LNCAP (cell line): ENCODE measurements at regions not wholly inside any gene's neighbourhood (a gene's known extent, or its start where the extent isn't known, plus 50 kb on each side); places are given as distances from the start of the nearest gene placed in this dataset.

Experiments
- TF ChIP-seq, protein P1 (sequence below): fragments of 450-650 bp; IDR thresholded peaks from 2 replicates; pipeline ENCODE4 v1.5.1; 2017; ENCODE audit warnings: mild to moderate bottlenecking

DNA sequence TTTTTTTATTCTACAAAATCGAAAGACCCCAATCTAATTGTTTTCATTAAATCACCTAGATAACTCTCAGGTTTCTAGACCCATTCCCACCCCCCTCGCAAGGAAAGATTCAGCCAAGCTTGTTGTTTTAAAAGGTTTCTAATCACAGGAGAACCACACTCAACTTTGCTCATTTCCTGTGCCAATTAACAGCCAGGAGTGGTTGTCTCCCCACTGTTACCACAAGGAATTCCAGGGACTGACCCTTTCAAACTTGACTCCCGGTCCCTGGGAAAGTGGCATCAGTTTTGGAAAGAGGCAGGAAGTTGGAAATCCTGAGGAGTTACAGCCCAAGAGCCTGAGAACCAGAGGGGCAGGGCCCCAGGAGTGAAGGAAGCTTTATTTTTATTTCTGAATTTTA, 561.3 kb upstream of the JAG1 start:
- TF ChIP-seq, protein P1, sequence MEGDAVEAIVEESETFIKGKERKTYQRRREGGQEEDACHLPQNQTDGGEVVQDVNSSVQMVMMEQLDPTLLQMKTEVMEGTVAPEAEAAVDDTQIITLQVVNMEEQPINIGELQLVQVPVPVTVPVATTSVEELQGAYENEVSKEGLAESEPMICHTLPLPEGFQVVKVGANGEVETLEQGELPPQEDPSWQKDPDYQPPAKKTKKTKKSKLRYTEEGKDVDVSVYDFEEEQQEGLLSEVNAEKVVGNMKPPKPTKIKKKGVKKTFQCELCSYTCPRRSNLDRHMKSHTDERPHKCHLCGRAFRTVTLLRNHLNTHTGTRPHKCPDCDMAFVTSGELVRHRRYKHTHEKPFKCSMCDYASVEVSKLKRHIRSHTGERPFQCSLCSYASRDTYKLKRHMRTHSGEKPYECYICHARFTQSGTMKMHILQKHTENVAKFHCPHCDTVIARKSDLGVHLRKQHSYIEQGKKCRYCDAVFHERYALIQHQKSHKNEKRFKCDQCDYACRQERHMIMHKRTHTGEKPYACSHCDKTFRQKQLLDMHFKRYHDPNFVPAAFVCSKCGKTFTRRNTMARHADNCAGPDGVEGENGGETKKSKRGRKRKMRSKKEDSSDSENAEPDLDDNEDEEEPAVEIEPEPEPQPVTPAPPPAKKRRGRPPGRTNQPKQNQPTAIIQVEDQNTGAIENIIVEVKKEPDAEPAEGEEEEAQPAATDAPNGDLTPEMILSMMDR: no peak

DNA sequence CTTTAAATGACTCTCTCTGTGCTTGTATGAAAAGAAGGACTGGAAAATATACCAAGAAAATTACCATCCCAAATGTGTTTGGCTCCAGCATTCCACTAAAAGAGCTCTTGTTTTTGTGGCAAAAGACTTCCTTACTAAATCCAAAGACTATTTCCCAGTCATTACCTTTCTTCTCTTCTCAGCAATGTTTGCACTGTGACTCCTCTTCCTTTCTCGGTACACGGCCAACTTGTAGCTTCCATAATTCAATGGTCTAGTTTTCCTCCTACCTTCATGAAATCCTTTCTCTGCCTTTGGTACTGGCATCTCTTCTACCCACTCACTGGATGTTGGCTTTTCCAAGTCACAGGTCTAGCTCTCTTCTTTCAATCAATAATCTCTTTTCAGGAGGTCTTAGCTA, 568.5 kb upstream of the JAG1 start:
- TF ChIP-seq, protein P1: no peak

DNA sequence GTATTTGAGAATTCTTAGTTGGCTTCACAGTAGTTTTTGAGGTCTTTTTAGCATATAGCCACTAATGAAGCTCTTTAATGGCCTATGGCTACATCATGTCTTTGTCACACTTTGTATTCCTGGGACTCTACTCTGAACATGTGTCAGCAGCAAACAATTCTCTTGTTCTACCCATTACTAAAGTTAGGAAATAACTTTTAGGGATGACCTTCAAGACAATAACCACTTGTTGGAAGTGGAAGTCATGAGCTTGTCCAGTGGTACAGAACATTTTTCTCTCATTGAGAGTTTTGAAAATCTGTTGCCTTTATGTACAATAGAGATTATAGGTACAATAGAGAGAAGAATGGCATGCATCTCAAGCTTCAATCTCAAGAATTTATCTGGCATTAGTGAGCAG, 571.6 kb upstream of the JAG1 start:
- TF ChIP-seq, protein P1: no peak

DNA sequence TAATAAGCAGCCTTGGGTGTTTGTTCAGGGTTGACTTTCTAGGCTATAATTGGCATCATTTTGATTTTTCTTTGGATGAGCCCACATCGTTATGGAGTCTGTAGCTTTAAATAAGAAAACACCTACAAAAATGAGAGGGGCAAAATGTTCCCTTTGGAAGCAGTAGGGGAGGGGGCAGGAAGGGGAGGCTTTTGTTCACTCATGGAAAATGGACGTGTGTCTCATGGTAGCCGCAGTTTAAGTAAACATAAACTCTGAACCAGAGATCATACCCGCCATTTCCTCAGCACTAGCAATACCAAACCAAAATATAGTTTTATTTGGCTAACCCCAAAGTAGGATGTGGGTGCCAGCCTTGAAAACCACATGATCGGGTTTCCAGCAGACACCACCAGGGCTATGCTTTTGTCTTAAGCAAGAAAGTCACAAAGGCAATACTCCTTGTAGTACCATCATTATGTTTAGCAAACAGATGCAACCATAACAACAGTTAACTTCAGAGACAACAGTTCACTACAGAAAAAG, 572.5 kb upstream of the JAG1 start:
- TF ChIP-seq, protein P1: no peak

DNA sequence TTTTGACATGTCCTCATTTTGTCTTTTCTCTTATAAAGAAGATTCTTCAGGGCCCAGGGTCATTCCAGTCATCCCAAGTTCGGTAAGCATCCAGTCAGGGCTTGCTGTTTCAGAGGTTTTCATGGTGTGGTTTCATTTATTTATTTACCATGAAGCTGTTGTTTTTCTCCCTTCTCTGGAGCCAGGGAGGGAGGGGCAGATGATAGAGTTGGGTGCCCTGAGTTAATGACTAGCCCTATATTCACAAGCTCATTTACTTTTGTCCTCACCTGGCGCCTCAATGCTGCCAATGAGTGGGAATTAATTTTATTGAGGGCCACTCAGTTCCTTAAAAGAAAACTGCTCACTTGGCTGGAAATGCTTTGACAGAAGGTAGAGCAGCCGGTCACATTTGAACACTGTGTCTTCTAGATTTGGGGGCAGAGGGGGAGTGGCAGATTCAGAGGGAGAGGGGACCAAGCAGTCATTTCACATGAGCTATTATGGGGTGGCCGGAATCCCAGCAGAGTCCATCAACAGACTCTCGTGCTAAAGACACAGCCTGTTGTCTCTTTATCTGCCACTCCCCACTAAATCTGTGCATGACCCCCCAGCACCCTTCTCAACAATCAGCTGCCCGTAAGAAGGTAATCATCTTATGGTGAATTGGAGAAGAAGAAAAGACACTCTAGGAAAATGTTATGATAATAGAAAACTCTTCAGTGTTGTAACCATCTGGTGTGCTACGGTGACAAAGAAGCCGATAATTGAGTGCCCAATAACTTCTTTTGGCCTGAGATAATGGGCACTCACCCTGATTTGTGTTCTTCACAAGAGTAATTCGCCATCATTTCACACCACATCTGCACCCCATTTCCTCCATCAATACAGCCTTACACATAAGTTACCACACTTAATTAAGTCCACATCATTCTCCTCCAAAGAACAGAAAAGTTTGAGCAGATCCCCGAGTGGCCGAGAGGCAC, 573.5 kb upstream of the JAG1 start:
- TF ChIP-seq, protein P1: no peak

DNA sequence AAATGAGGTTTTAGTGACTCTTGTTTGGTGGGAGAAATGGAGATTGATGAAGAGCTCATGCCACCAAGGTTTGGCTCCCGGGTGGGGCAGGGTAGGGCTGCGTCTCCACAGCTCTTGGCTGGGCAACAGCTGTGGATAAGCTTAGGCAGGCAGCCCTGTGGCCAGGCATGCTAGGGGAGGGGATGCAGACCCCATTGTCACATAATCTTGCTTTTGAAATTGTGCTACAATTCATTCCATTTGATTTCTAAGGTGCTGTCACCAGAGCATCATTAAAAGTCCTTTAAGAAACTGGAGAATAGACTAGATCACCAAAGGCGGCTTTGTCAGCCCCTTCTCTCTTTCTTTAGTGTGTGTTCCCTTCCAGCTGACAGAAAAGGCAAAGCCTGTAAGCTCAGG, 574.2 kb upstream of the JAG1 start:
- TF ChIP-seq, protein P1: no peak

DNA sequence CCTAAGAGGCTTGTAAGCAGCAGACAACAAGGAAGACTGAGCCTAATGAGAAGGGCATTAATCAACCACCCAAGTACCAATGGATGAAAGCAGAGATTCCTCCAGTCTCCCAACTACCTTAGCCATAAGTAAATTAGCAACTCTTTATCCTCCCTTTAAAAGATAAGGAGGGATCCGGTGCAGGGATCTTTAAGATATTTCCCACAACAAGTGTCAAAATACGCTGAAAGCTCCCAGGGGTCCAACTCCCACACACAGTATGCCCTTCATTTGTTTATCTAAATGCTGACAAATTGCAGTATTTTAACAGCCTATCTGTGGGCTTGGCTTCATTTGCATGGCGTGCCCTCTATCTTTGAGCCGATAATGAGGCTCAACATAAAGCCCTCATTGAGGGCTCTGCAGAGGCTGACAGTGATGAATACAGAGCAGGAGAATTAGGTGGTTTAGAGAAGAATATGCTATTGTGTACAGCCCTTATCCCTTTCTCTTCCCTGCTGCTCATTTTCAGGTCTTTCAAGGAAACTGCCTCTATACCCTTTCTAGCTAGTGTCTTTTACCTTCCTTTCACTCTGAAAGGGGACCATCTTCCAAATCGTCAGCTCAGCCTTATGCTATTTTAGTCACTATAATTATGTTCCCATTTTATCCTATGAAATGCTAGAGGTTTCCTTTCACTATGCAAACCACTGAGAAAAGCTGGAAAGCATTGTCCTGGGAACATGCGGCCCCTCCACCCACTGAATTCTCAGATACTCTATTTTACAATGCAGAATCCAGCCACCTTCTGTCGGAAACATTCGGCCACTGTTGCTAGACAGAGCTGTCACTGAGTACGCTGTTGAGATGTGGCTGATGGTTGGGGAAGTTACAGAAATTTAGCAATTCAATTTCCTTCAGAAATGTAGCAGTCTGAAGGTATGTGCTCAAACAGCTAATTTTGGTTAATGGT, 575.2 kb upstream of the JAG1 start:
- TF ChIP-seq, protein P1: no peak
